Superior temporal gyrus (tissue), 1 donor: ENCODE measurements at regions not wholly inside any gene's neighbourhood (a gene's known extent, or its start where the extent isn't known, plus 50 kb on each side); places are given as distances from the start of the nearest gene placed in this dataset.
"Not testable (repeated sequence)": the region's sequence is repeated elsewhere in the genome, so short reads cannot be mapped to it uniquely, and the experiment has no call there.

Source experiments
- DNase-seq: peaks from one replicate; pipeline ENCODE4 v3.0.0-alpha.2; 2016; ENCODE audit errors: extremely low spot score

GRCh38 chr2:116133381-116133942 is 1681.0 kb upstream of the DDX18 start:
- peak; percentile 25 for DNase-seq

GRCh38 chr2:116141891-116142474 is 1672.5 kb upstream of the DDX18 start:
- no peak for DNase-seq

GRCh38 chr2:116142644-116143227 is 1671.8 kb upstream of the DDX18 start:
- no peak for DNase-seq

GRCh38 chr2:116145031-116145430 is 1669.5 kb upstream of the DDX18 start:
- peak; percentile 62 for DNase-seq

GRCh38 chr2:116148361-116148760 is 1666.1 kb upstream of the DDX18 start:
- DNase-seq = no peak

GRCh38 chr2:116153729-116154128 is 1660.8 kb upstream of the DDX18 start:
- no peak for DNase-seq

GRCh38 chr2:116160657-116161056 is 1653.8 kb upstream of the DDX18 start:
- DNase-seq = no peak

GRCh38 chr2:116162395-116162794 is 1652.1 kb upstream of the DDX18 start:
- DNase-seq = no peak

GRCh38 chr2:116167107-116167506 is 1647.4 kb upstream of the DDX18 start:
- DNase-seq = no peak

- DNase-seq = no peak
Measured at GRCh38 chr2:116180072-116180471, 1634.4 kb upstream of the DDX18 start.

GRCh38 chr2:116190684-116191083 is 1623.8 kb upstream of the DDX18 start:
- DNase-seq = not testable (repeated sequence)

- no peak for DNase-seq
Measured at GRCh38 chr2:116200086-116200485, 1614.4 kb upstream of the DDX18 start.

GRCh38 chr2:116211719-116212118 is 1602.8 kb upstream of the DDX18 start:
- no peak for DNase-seq

- DNase-seq = no peak
Measured at GRCh38 chr2:116222793-116223192, 1591.7 kb upstream of the DDX18 start.

- no peak for DNase-seq
Measured at GRCh38 chr2:116223912-116224311, 1590.6 kb upstream of the DDX18 start.

- no peak for DNase-seq
Measured at GRCh38 chr2:116224610-116225009, 1589.9 kb upstream of the DDX18 start.

GRCh38 chr2:116238511-116238910 is 1576.0 kb upstream of the DDX18 start:
- no peak for DNase-seq

- DNase-seq = no peak
Measured at GRCh38 chr2:116250376-116250775, 1564.1 kb upstream of the DDX18 start.

- DNase-seq = no peak
Measured at GRCh38 chr2:116264872-116265271, 1549.6 kb upstream of the DDX18 start.

- no peak for DNase-seq
Measured at GRCh38 chr2:116269040-116269439, 1545.5 kb upstream of the DDX18 start.

- no peak for DNase-seq
Measured at GRCh38 chr2:116304328-116304727, 1510.2 kb upstream of the DDX18 start.

- no peak for DNase-seq
Measured at GRCh38 chr2:116317111-116317510, 1497.4 kb upstream of the DDX18 start.

- not testable (repeated sequence) for DNase-seq
Measured at GRCh38 chr2:116318551-116318950, 1495.9 kb upstream of the DDX18 start.

- DNase-seq = no peak
Measured at GRCh38 chr2:116319001-116319400, 1495.5 kb upstream of the DDX18 start.
